CD4-positive, alpha-beta T cell treated with Interleukin-4 for 1 hour (primary cell): ENCODE measurements at regions not wholly inside any gene's neighbourhood (a gene's known extent, or its start where the extent isn't known, plus 50 kb on each side); places are given as distances from the start of the nearest gene placed in this dataset.
"Not testable (repeated sequence)": the region's sequence is repeated elsewhere in the genome, so short reads cannot be mapped to it uniquely, and the experiment has no call there.

Experiments used
- DNase-seq, 2 donors: peaks; one replicate each; pipeline ENCODE4 v3.0.0-alpha.2; 2020 to 2022

- no peak for DNase-seq
Measured at GRCh38 chr18:64710105-64710861, 561.4 kb upstream of the LINC00305 start.

- DNase-seq = no peak
Measured at GRCh38 chr18:64707052-64707451, 558.2 kb upstream of the LINC00305 start.

GRCh38 chr18:64699081-64699480 is 550.2 kb upstream of the LINC00305 start:
- DNase-seq = no peak

GRCh38 chr18:64695851-64696553 is 547.1 kb upstream of the LINC00305 start:
- DNase-seq = no peak

- DNase-seq = no peak
Measured at GRCh38 chr18:64693766-64694165, 544.9 kb upstream of the LINC00305 start.

GRCh38 chr18:64692826-64693225 is 543.9 kb upstream of the LINC00305 start:
- DNase-seq = no peak

GRCh38 chr18:64679121-64679520 is 530.2 kb upstream of the LINC00305 start:
- DNase-seq = no peak

- no peak for DNase-seq
Measured at GRCh38 chr18:64678048-64678447, 529.2 kb upstream of the LINC00305 start.

- no peak for DNase-seq
Measured at GRCh38 chr18:64674694-64675093, 525.8 kb upstream of the LINC00305 start.

- not testable (repeated sequence) for DNase-seq
Measured at GRCh38 chr18:64671293-64671692, 522.4 kb upstream of the LINC00305 start.

- DNase-seq = no peak
Measured at GRCh38 chr18:64668461-64668962, 519.6 kb upstream of the LINC00305 start.

- no peak for DNase-seq
Measured at GRCh38 chr18:64663086-64663485, 514.2 kb upstream of the LINC00305 start.

GRCh38 chr18:64659196-64659595 is 510.3 kb upstream of the LINC00305 start:
- no peak for DNase-seq

- DNase-seq = no peak
Measured at GRCh38 chr18:64653068-64653467, 504.2 kb upstream of the LINC00305 start.

GRCh38 chr18:64650068-64650467 is 501.2 kb upstream of the LINC00305 start:
- DNase-seq = no peak

GRCh38 chr18:64645753-64646152 is 496.9 kb upstream of the LINC00305 start:
- DNase-seq = no peak

GRCh38 chr18:64639536-64639935 is 490.6 kb upstream of the LINC00305 start:
- no peak for DNase-seq

- DNase-seq = no peak
Measured at GRCh38 chr18:64620971-64621560, 472.2 kb upstream of the LINC00305 start.

- no peak for DNase-seq
Measured at GRCh38 chr18:64618390-64618789, 469.5 kb upstream of the LINC00305 start.

GRCh38 chr18:64615021-64615420 is 466.1 kb upstream of the LINC00305 start:
- no peak for DNase-seq

GRCh38 chr18:64614446-64614845 is 465.6 kb upstream of the LINC00305 start:
- no peak for DNase-seq

GRCh38 chr18:64592246-64592645 is 443.4 kb upstream of the LINC00305 start:
- DNase-seq = no peak

GRCh38 chr18:64589000-64589399 is 440.1 kb upstream of the LINC00305 start:
- no peak for DNase-seq

GRCh38 chr18:64566456-64566855 is 417.6 kb upstream of the LINC00305 start:
- no peak for DNase-seq
